ENCODE measurements at regions not wholly inside any gene's neighbourhood (a gene's known extent, or its start where the extent isn't known, plus 50 kb on each side); places are given as distances from the start of the nearest gene placed in this dataset.

DNA sequence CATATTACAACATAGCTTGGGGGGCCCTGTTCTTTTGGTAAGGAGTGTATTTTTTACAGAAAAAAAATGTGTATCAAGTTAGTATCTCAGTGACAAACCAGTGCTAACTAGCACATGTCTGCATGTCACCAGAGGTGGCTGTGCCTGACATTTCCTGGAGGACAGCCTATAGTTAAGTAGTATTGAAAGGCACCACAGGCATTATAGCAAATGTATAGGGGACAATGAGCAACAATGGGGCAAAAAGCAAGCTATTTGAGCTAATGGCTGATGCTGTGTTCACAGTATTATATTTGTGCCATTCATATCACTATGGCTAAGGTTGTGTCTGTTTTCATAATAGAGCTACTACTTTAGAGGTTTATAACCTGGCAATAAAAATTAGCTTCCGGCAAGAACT lies 1644.0 kb downstream of the MAT2B start:
- TF ChIP-seq, protein P1, sequence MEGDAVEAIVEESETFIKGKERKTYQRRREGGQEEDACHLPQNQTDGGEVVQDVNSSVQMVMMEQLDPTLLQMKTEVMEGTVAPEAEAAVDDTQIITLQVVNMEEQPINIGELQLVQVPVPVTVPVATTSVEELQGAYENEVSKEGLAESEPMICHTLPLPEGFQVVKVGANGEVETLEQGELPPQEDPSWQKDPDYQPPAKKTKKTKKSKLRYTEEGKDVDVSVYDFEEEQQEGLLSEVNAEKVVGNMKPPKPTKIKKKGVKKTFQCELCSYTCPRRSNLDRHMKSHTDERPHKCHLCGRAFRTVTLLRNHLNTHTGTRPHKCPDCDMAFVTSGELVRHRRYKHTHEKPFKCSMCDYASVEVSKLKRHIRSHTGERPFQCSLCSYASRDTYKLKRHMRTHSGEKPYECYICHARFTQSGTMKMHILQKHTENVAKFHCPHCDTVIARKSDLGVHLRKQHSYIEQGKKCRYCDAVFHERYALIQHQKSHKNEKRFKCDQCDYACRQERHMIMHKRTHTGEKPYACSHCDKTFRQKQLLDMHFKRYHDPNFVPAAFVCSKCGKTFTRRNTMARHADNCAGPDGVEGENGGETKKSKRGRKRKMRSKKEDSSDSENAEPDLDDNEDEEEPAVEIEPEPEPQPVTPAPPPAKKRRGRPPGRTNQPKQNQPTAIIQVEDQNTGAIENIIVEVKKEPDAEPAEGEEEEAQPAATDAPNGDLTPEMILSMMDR (conservative IDR thresholded peaks at IDR 0.05; ENCODE audit: low read length) = no peak
- TF ChIP-seq EZH2phosphoT487 (IDR thresholded peaks at IDR 0.05; ENCODE audit: borderline replicate concordance, low read depth, low read length) = no peak
